ENCODE measurements at regions not wholly inside any gene's neighbourhood (a gene's known extent, or its start where the extent isn't known, plus 50 kb on each side); places are given as distances from the start of the nearest gene placed in this dataset.

- H3K27me3 Mint-ChIP-seq, result no peaks in the 10 kb centered on the region
- DNase-seq (ENCODE audit: extremely low spot score, unreplicated experiment), result no peak
- peaks cover 23% of the 10 kb centered on the region for H3K9me3 Mint-ChIP-seq
- no peaks in the 10 kb centered on the region for H3K4me1 Mint-ChIP-seq (ENCODE audit: unreplicated experiment)
- no peak overlapping the region for H3K27ac Mint-ChIP-seq
- no peak for TF ChIP-seq CTCF (conservative IDR thresholded peaks at IDR 0.05)
- no peak overlapping the region for H3K4me3 Mint-ChIP-seq
- H3K36me3 Mint-ChIP-seq, result peaks cover 6% of the 10 kb centered on the region
Measured at GRCh38 chr7:42666994-42667393, 244.9 kb downstream of the C7orf25 start.

GRCh38 chr7:42662862-42663261, 249.0 kb downstream of the C7orf25 start:
- no peak overlapping the region for H3K4me3 Mint-ChIP-seq
- no peaks in the 10 kb centered on the region for H3K27me3 Mint-ChIP-seq
- TF ChIP-seq CTCF (conservative IDR thresholded peaks at IDR 0.05), result no peak
- DNase-seq (ENCODE audit: extremely low spot score, unreplicated experiment), result no peak
- H3K36me3 Mint-ChIP-seq, result peaks cover 6% of the 10 kb centered on the region
- no peaks in the 10 kb centered on the region for H3K4me1 Mint-ChIP-seq (ENCODE audit: unreplicated experiment)
- peaks cover 20% of the 10 kb centered on the region for H3K9me3 Mint-ChIP-seq
- no peak overlapping the region for H3K27ac Mint-ChIP-seq

- Mint-ChIP-seq H3K27ac (no peak overlapping the region), H3K9me3 (peaks cover 7% of the 10 kb centered on the region), H3K4me3 (no peak overlapping the region), H3K4me1 (ENCODE audit: unreplicated experiment) (no peaks in the 10 kb centered on the region), H3K36me3 (no peaks in the 10 kb centered on the region), H3K27me3 (no peaks in the 10 kb centered on the region)
- no peak for TF ChIP-seq CTCF (conservative IDR thresholded peaks at IDR 0.05)
- DNase-seq (ENCODE audit: extremely low spot score, unreplicated experiment), result no peak
Measured at GRCh38 chr7:42661312-42661711, 250.6 kb downstream of the C7orf25 start.

- Mint-ChIP-seq H3K4me3 (no peak overlapping the region), H3K27me3 (no peaks in the 10 kb centered on the region), H3K36me3 (no peaks in the 10 kb centered on the region), H3K27ac (peak overlapping the region; percentile 40), H3K4me1 (ENCODE audit: unreplicated experiment) (peaks cover 21% of the 10 kb centered on the region), H3K9me3 (no peaks in the 10 kb centered on the region)
- DNase-seq (ENCODE audit: extremely low spot score, unreplicated experiment), result no peak
- no peak for TF ChIP-seq CTCF (conservative IDR thresholded peaks at IDR 0.05)
Measured at GRCh38 chr7:42650701-42651100, 261.2 kb downstream of the C7orf25 start.

GRCh38 chr7:42650171-42650570, 261.7 kb downstream of the C7orf25 start:
- Mint-ChIP-seq H3K4me3 (no peak overlapping the region), H3K27ac (no peak overlapping the region), H3K36me3 (no peaks in the 10 kb centered on the region), H3K4me1 (ENCODE audit: unreplicated experiment) (peaks cover 21% of the 10 kb centered on the region), H3K27me3 (no peaks in the 10 kb centered on the region), H3K9me3 (no peaks in the 10 kb centered on the region)
- DNase-seq (ENCODE audit: extremely low spot score, unreplicated experiment), result no peak
- TF ChIP-seq CTCF (conservative IDR thresholded peaks at IDR 0.05), result no peak

- H3K27me3 Mint-ChIP-seq, result no peaks in the 10 kb centered on the region
- no peak for TF ChIP-seq CTCF (conservative IDR thresholded peaks at IDR 0.05)
- no peaks in the 10 kb centered on the region for H3K36me3 Mint-ChIP-seq
- no peak for DNase-seq (ENCODE audit: extremely low spot score, unreplicated experiment)
- no peak overlapping the region for H3K27ac Mint-ChIP-seq
- H3K4me3 Mint-ChIP-seq, result no peak overlapping the region
- peaks cover 8% of the 10 kb centered on the region for H3K4me1 Mint-ChIP-seq (ENCODE audit: unreplicated experiment)
- no peaks in the 10 kb centered on the region for H3K9me3 Mint-ChIP-seq
Measured at GRCh38 chr7:42645906-42646305, 266.0 kb downstream of the C7orf25 start.
